HepG2 (cell line): ENCODE measurements at regions not wholly inside any gene's neighbourhood (a gene's known extent, or its start where the extent isn't known, plus 50 kb on each side); places are given as distances from the start of the nearest gene placed in this dataset.
A peak's percentile ranks its signal among the peaks of the same experiment; 100 is the strongest.

Experiments
- AHDC1 ChIP-seq: sonication (generic); formaldehyde crosslinking; IDR thresholded peaks from 2 replicates; pipeline ENCODE4 v1.5.1; 2020; ENCODE audit warnings: mild to moderate bottlenecking, missing genetic modification reagents, borderline replicate concordance
- CEBPG ChIP-seq: IDR thresholded peaks from 2 replicates; pipeline ENCODE4 v1.6.1; 2016
- ELK4 ChIP-seq: sonication (generic); formaldehyde crosslinking; IDR thresholded peaks from 2 replicates; pipeline ENCODE4 v1.9.0; 2021; ENCODE audit warnings: missing genetic modification reagents, borderline replicate concordance
- FOSL2 ChIP-seq: sonication (generic); formaldehyde crosslinking; IDR thresholded peaks from 2 replicates; pipeline ENCODE4 v1.4.0; 2020; ENCODE audit warnings: missing genetic modification reagents
- GATAD2A ChIP-seq: IDR thresholded peaks from 2 replicates; pipeline ENCODE4 v1.6.1; 2016
- HNRNPK ChIP-seq: fragments of 200-400 bp; formaldehyde crosslinking; IDR thresholded peaks from 2 replicates; pipeline ENCODE4 v1.6.1; 2018; ENCODE audit warnings: low read length, low read depth, moderate library complexity, mild to moderate bottlenecking; ENCODE audit not compliant: poor library complexity, severe bottlenecking
- KAT7 ChIP-seq: IDR thresholded peaks from 2 replicates; pipeline ENCODE4 v1.6.1; 2018; ENCODE audit warnings: borderline replicate concordance, missing compliant biosample characterization
- MLX ChIP-seq: IDR thresholded peaks from 2 replicates; pipeline ENCODE4 v1.6.1; 2016
- MXI1 ChIP-seq: IDR thresholded peaks from 3 replicates; pipeline ENCODE4 v1.6.1; 2012; ENCODE audit warnings: low read depth, low read length, inconsistent platforms, borderline replicate concordance
- RARA ChIP-seq: IDR thresholded peaks from 2 replicates; pipeline ENCODE4 v1.6.1; 2016; ENCODE audit warnings: missing genetic modification reagents, missing compliant biosample characterization
- REST ChIP-seq, 2 experiments: IDR thresholded peaks; 2 replicates each; pipeline ENCODE4 v1.6.1; 2011 to 2012; ENCODE audit warnings: low read length in 2 of 2, borderline replicate concordance in 1 of 2, low read depth in 1 of 2, mild to moderate bottlenecking in 1 of 2, moderate library complexity in 1 of 2
- RXRB ChIP-seq: IDR thresholded peaks from 2 replicates; pipeline ENCODE4 v1.6.1; 2016; ENCODE audit warnings: borderline replicate concordance, missing genetic modification reagents, missing compliant biosample characterization
- SRY ChIP-seq: sonication (generic); formaldehyde crosslinking; IDR thresholded peaks from 2 replicates; pipeline ENCODE4 v1.8.0; 2022; ENCODE audit warnings: mild to moderate bottlenecking, missing genetic modification reagents
- ZNF329 ChIP-seq: sonication (generic); formaldehyde crosslinking; IDR thresholded peaks from 2 replicates; pipeline ENCODE4 v1.9.0; 2021; ENCODE audit warnings: low read depth, mild to moderate bottlenecking, missing genetic modification reagents
- ZNF33A ChIP-seq: sonication (generic); formaldehyde crosslinking; IDR thresholded peaks from 2 replicates; pipeline ENCODE4 v1.5.1; 2020; ENCODE audit warnings: missing genetic modification reagents, mild to moderate bottlenecking, moderate library complexity, borderline replicate concordance
- ZNF749 ChIP-seq: sonication (generic); formaldehyde crosslinking; IDR thresholded peaks from 2 replicates; pipeline ENCODE4 v1.8.0; 2022; ENCODE audit warnings: mild to moderate bottlenecking, missing genetic modification reagents, moderate library complexity, borderline replicate concordance
- ZSCAN21 ChIP-seq: sonication (generic); formaldehyde crosslinking; IDR thresholded peaks from 2 replicates; pipeline ENCODE4 v1.8.0; 2022; ENCODE audit warnings: mild to moderate bottlenecking, missing genetic modification reagents, moderate library complexity, borderline replicate concordance

- TF ChIP-seq AHDC1 (CRISPR knock-in tag), result no peak
- no peak for TF ChIP-seq HNRNPK
- TF ChIP-seq GATAD2A (CRISPR knock-in tag), result peak; percentile 43; the same call in 1 of the 2 replicates
- 0 out of 3 replicates have a peak, but pooled peaks have one; percentile 36 for TF ChIP-seq MXI1
- TF ChIP-seq MLX (CRISPR knock-in tag), result no peak
- TF ChIP-seq SRY (CRISPR knock-in tag), result no peak
- no peak for TF ChIP-seq RARA (CRISPR knock-in tag)
- TF ChIP-seq ZNF33A (CRISPR knock-in tag), result no peak
- no peak; the same call in 1 of the 2 replicates for TF ChIP-seq FOSL2
- no peak for TF ChIP-seq ZNF329
- no peak for TF ChIP-seq REST (IDR thresholded peaks at IDR 0.05; ENCODE audit: borderline replicate concordance in 1 of 2, low read depth in 1 of 2, low read length in 2 of 2)
- no peak for TF ChIP-seq CEBPG
- no peak for TF ChIP-seq ELK4 (CRISPR knock-in tag)
- no peak for TF ChIP-seq ZSCAN21
- TF ChIP-seq RXRB, result 0 out of 2 replicates have a peak, but pooled peaks have one; percentile 11
- TF ChIP-seq KAT7 (CRISPR knock-in tag), result no peak
- TF ChIP-seq ZNF749, result no peak
Observed at GRCh38 chr17:72572604-72573491, 452.0 kb downstream of the SOX9 start (continued).
